ENCODE measurements at regions not wholly inside any gene's neighbourhood (a gene's known extent, or its start where the extent isn't known, plus 50 kb on each side); places are given as distances from the start of the nearest gene placed in this dataset.

- ChIA-PET CTCF (interaction anchor here (0.7 to 2.7 kb wide), 5 partner anchors 15 to 788 kb away, joined by 3 to 15 read pairs (median 6); no protein-coding TSS in a partner anchor), POLR2A (no interaction called here)
- no peak for ATAC-seq
These were observed 54.5 kb upstream of the AFF3 start for GRCh38 chr2:100196786-100197494.

More at GRCh38 chr2:100196786-100197494, 54.5 kb upstream of the AFF3 start:
- no peaks in the 10 kb centered on the region; the same call in 1 of the 2 replicates for H3K27me3 Mint-ChIP-seq (ENCODE audit: low read depth)
- TF ChIP-seq, protein P1, sequence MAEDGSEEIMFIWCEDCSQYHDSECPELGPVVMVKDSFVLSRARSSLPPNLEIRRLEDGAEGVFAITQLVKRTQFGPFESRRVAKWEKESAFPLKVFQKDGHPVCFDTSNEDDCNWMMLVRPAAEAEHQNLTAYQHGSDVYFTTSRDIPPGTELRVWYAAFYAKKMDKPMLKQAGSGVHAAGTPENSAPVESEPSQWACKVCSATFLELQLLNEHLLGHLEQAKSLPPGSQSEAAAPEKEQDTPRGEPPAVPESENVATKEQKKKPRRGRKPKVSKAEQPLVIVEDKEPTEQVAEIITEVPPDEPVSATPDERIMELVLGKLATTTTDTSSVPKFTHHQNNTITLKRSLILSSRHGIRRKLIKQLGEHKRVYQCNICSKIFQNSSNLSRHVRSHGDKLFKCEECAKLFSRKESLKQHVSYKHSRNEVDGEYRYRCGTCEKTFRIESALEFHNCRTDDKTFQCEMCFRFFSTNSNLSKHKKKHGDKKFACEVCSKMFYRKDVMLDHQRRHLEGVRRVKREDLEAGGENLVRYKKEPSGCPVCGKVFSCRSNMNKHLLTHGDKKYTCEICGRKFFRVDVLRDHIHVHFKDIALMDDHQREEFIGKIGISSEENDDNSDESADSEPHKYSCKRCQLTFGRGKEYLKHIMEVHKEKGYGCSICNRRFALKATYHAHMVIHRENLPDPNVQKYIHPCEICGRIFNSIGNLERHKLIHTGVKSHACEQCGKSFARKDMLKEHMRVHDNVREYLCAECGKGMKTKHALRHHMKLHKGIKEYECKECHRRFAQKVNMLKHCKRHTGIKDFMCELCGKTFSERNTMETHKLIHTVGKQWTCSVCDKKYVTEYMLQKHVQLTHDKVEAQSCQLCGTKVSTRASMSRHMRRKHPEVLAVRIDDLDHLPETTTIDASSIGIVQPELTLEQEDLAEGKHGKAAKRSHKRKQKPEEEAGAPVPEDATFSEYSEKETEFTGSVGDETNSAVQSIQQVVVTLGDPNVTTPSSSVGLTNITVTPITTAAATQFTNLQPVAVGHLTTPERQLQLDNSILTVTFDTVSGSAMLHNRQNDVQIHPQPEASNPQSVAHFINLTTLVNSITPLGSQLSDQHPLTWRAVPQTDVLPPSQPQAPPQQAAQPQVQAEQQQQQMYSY (CRISPR knock-in tag; IDR thresholded peaks at IDR 0.05) = no peak
- no peak for TF ChIP-seq SP1 (CRISPR knock-in tag; conservative IDR thresholded peaks at IDR 0.05)
- no peak for TF ChIP-seq MLX (CRISPR knock-in tag; IDR thresholded peaks at IDR 0.05)
- no peak for TF ChIP-seq TCF7 (CRISPR knock-in tag; IDR thresholded peaks at IDR 0.05; ENCODE audit: low read depth)
- no peak for TF ChIP-seq PREB (CRISPR knock-in tag; IDR thresholded peaks at IDR 0.05; ENCODE audit: borderline replicate concordance)
- TF ChIP-seq TEAD4 (CRISPR knock-in tag; IDR thresholded peaks at IDR 0.05) = no peak
- TF ChIP-seq ELF4 (CRISPR knock-in tag; IDR thresholded peaks at IDR 0.05; ENCODE audit: low read depth) = no peak
- TF ChIP-seq ATF2 (CRISPR knock-in tag; IDR thresholded peaks at IDR 0.05; ENCODE audit: borderline replicate concordance, low read depth) = no peak
- no peak for TF ChIP-seq ESRRA (CRISPR knock-in tag; IDR thresholded peaks at IDR 0.05; ENCODE audit: borderline replicate concordance)
- TF ChIP-seq, protein P2, sequence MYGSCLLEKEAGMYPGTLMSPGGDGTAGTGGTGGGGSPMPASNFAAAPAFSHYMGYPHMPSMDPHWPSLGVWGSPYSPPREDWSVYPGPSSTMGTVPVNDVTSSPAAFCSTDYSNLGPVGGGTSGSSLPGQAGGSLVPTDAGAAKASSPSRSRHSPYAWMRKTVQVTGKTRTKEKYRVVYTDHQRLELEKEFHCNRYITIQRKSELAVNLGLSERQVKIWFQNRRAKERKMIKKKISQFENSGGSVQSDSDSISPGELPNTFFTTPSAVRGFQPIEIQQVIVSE (CRISPR knock-in tag; IDR thresholded peaks at IDR 0.05; ENCODE audit: borderline replicate concordance) = no peak
- TF ChIP-seq ZNF416 (CRISPR knock-in tag; IDR thresholded peaks at IDR 0.05) = no peak
- no peak for TF ChIP-seq FOXK1 (CRISPR knock-in tag; IDR thresholded peaks at IDR 0.05)
- no peak for TF ChIP-seq ZNF281 (CRISPR knock-in tag; IDR thresholded peaks at IDR 0.05)
- no peak for TF ChIP-seq SMAD3 (CRISPR knock-in tag; IDR thresholded peaks at IDR 0.05; ENCODE audit: borderline replicate concordance)
- H3K27ac Mint-ChIP-seq = no peak overlapping the region
- peaks cover 13% of the 10 kb centered on the region; the same call in 1 of the 2 replicates for H3K9me3 Mint-ChIP-seq
- DNase-seq (ENCODE audit: low spot score) = no peak
- peaks cover 26% of the 10 kb centered on the region for H3K4me1 Mint-ChIP-seq
- no peak overlapping the region for H3K4me3 Mint-ChIP-seq
- H3K36me3 Mint-ChIP-seq = no peaks in the 10 kb centered on the region

Measured in WTC11 (cell line).